ENCODE measurements at regions not wholly inside any gene's neighbourhood (a gene's known extent, or its start where the extent isn't known, plus 50 kb on each side); places are given as distances from the start of the nearest gene placed in this dataset.

GRCh38 chr7:110522761-110523200, 568.1 kb upstream of the LRRN3 start:
- H3K27me3 ChIP-seq (ENCODE audit: control insufficient read depth, insufficient read depth, low read length) = no peaks in the 10 kb centered on the region
- no peak overlapping the region for H3K9ac ChIP-seq
- H3K9me3 ChIP-seq (ENCODE audit: control insufficient read depth, low read length) = no peaks in the 10 kb centered on the region
- H3K36me3 ChIP-seq (ENCODE audit: control insufficient read depth, insufficient read depth, low read length) = no peaks in the 10 kb centered on the region
- TF ChIP-seq CTCF (IDR thresholded peaks at IDR 0.05) = no peak
- H3K4me1 ChIP-seq = no peaks in the 10 kb centered on the region
- no peak overlapping the region for H3K4me2 ChIP-seq (ENCODE audit: low read length)
- H2AFZ ChIP-seq = no peak overlapping the region
- H3K79me2 ChIP-seq = no peaks in the 10 kb centered on the region
- no peak overlapping the region for H3K4me3 ChIP-seq (ENCODE audit: low read depth, low read length)
- no peak overlapping the region for H3K27ac ChIP-seq

GRCh38 chr7:110529175-110529574, 561.8 kb upstream of the LRRN3 start:
- H3K79me2 ChIP-seq = no peaks in the 10 kb centered on the region
- no peak for TF ChIP-seq CTCF (IDR thresholded peaks at IDR 0.05)
- H3K9me3 ChIP-seq (ENCODE audit: control insufficient read depth, low read length) = no peaks in the 10 kb centered on the region
- no peak overlapping the region for H3K27ac ChIP-seq
- H3K9ac ChIP-seq = no peak overlapping the region
- H3K27me3 ChIP-seq (ENCODE audit: control insufficient read depth, insufficient read depth, low read length) = no peaks in the 10 kb centered on the region
- H3K4me2 ChIP-seq (ENCODE audit: low read length) = no peak overlapping the region
- H3K36me3 ChIP-seq (ENCODE audit: control insufficient read depth, insufficient read depth, low read length) = no peaks in the 10 kb centered on the region
- H3K4me3 ChIP-seq (ENCODE audit: low read depth, low read length) = no peak overlapping the region
- H2AFZ ChIP-seq = no peak overlapping the region
- H3K4me1 ChIP-seq = no peaks in the 10 kb centered on the region

GRCh38 chr7:110531186-110531585, 559.7 kb upstream of the LRRN3 start:
- Histone ChIP-seq H3K36me3 (ENCODE audit: control insufficient read depth, insufficient read depth, low read length) (no peaks in the 10 kb centered on the region), H3K4me1 (no peaks in the 10 kb centered on the region), H3K9me3 (ENCODE audit: control insufficient read depth, low read length) (no peaks in the 10 kb centered on the region), H3K27ac (no peak overlapping the region), H3K9ac (no peak overlapping the region), H3K4me3 (ENCODE audit: low read depth, low read length) (no peak overlapping the region), H3K4me2 (ENCODE audit: low read length) (no peak overlapping the region), H2AFZ (no peak overlapping the region), H3K27me3 (ENCODE audit: control insufficient read depth, insufficient read depth, low read length) (no peaks in the 10 kb centered on the region), H3K79me2 (no peaks in the 10 kb centered on the region)
- no peak for TF ChIP-seq CTCF (IDR thresholded peaks at IDR 0.05)

- TF ChIP-seq CTCF (IDR thresholded peaks at IDR 0.05) = no peak
These were observed 556.5 kb upstream of the LRRN3 start for GRCh38 chr7:110534241-110534931.

GRCh38 chr7:110539216-110539615, 551.7 kb upstream of the LRRN3 start:
- Histone ChIP-seq H3K9me3 (ENCODE audit: control insufficient read depth, low read length) (no peaks in the 10 kb centered on the region), H3K36me3 (ENCODE audit: control insufficient read depth, insufficient read depth, low read length) (no peaks in the 10 kb centered on the region), H3K79me2 (no peaks in the 10 kb centered on the region), H3K27me3 (ENCODE audit: control insufficient read depth, insufficient read depth, low read length) (no peaks in the 10 kb centered on the region), H3K27ac (no peak overlapping the region), H3K9ac (no peak overlapping the region), H3K4me1 (no peaks in the 10 kb centered on the region), H3K4me2 (ENCODE audit: low read length) (no peak overlapping the region), H2AFZ (no peak overlapping the region), H3K4me3 (ENCODE audit: low read depth, low read length) (no peak overlapping the region)
- TF ChIP-seq CTCF (IDR thresholded peaks at IDR 0.05) = no peak

More at GRCh38 chr7:110534241-110534931, 556.5 kb upstream of the LRRN3 start:
- H3K9me3 ChIP-seq (ENCODE audit: control insufficient read depth, low read length) = no peaks in the 10 kb centered on the region
- no peaks in the 10 kb centered on the region for H3K36me3 ChIP-seq (ENCODE audit: control insufficient read depth, insufficient read depth, low read length)
- no peaks in the 10 kb centered on the region for H3K4me1 ChIP-seq
- no peak overlapping the region for H3K4me3 ChIP-seq (ENCODE audit: low read depth, low read length)
- H3K27ac ChIP-seq = no peak overlapping the region
- H3K9ac ChIP-seq = no peak overlapping the region
- H3K4me2 ChIP-seq (ENCODE audit: low read length) = no peak overlapping the region
- H2AFZ ChIP-seq = peak overlapping the region; percentile 43
- no peaks in the 10 kb centered on the region for H3K79me2 ChIP-seq
- H3K27me3 ChIP-seq (ENCODE audit: control insufficient read depth, insufficient read depth, low read length) = no peaks in the 10 kb centered on the region
